Astrocyte of the spinal cord (primary cell): ENCODE measurements at regions not wholly inside any gene's neighbourhood (a gene's known extent, or its start where the extent isn't known, plus 50 kb on each side); places are given as distances from the start of the nearest gene placed in this dataset.

ENCODE experiments used
- DNase-seq: peaks from one replicate; pipeline ENCODE4 v3.0.0; 2011; ENCODE audit warnings: low read depth, low spot score
- H3K4me3 ChIP-seq: 2 replicates; pipeline ENCODE4 v1.5.1; 2011; ENCODE audit warnings: low read depth, mild to moderate bottlenecking, low read length, moderate library complexity
- in situ Hi-C: cut with HindIII; loops from 2 replicates; pipeline ENCODE4 v1.10.0; 2017; ENCODE audit warnings: low sequenced_read_pairs
- TF ChIP-seq, protein P1 (sequence below): IDR thresholded peaks from 2 replicates; pipeline ENCODE4 v1.5.1; 2012; ENCODE audit warnings: low read depth, mild to moderate bottlenecking, low read length, inconsistent platforms

DNA sequence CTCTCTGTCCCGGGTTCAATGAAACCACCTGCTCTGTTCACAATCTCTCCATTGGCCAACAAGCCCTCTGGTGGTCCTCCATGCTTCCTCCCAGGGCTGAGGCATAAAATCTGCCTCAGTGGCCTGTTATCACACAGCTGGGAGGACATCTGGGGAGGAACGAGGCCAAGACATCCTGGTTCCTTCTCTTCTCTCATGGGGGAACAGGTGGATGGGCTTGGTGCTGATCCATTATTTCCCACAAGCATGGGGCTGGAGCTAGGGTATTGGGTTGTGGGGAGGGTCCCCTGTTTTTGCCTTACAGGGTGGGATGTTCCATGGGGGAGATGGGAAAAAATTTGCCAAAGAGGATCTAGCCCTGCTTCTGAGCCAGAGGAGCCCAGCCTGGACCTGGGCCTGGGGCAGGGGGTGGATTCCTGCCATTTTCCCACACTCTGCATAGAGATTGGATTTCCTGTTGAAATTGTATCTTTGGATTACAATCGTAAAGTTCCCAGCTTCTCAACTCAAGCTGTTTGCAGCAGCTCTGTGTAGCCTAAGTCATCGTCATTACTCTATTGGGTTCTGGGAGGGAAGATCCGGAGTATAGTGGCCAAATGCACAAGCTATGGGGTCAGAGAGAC, 124.7 kb downstream of the NAV1 start:
- DNase-seq: no peak
- TF ChIP-seq, protein P1, sequence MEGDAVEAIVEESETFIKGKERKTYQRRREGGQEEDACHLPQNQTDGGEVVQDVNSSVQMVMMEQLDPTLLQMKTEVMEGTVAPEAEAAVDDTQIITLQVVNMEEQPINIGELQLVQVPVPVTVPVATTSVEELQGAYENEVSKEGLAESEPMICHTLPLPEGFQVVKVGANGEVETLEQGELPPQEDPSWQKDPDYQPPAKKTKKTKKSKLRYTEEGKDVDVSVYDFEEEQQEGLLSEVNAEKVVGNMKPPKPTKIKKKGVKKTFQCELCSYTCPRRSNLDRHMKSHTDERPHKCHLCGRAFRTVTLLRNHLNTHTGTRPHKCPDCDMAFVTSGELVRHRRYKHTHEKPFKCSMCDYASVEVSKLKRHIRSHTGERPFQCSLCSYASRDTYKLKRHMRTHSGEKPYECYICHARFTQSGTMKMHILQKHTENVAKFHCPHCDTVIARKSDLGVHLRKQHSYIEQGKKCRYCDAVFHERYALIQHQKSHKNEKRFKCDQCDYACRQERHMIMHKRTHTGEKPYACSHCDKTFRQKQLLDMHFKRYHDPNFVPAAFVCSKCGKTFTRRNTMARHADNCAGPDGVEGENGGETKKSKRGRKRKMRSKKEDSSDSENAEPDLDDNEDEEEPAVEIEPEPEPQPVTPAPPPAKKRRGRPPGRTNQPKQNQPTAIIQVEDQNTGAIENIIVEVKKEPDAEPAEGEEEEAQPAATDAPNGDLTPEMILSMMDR: no peak
- H3K4me3 ChIP-seq: no peak overlapping the region
- in situ Hi-C loops: no loop called here

DNA sequence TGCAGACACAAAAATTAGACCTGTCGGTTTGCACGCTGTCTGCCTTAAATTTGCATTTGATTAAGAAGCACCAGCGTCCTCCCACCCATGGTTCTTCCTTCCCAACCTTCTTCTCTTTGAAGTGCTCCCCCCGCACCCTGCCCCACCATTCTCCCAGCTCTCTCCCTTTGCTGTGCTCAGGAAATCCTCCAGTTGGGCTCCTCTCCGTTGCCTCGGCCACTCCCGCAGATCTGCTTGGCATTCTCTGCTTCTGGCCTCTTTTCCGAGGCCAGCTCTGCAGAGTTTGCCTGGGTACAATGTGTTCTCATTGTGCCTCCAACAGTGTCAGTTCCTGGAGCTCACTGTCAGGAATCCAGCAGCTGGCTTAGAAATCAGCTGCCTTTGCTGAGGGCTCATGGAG, 126.1 kb downstream of the NAV1 start:
- in situ Hi-C loops: no loop called here
- TF ChIP-seq, protein P1: no peak
- no peak overlapping the region for H3K4me3 ChIP-seq
- no peak for DNase-seq

DNA sequence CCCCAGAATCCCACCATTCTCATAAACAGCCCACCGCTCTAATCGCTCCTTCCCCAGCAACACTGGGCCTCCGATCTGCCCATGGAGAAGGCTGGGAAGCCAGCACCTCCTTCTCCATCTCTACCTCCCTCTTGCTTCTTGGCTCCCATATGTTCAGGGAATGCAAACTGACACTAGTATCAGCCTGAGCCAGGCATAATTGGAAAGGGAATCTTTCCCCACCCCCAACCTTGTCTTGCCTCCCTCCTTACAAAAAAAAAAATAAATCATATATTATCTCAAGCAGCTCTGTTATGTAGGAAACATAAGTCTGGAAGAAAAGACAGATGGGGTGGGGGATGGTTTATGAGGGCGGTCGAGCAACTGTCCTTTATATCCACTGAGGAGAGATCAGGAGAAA, 127.2 kb downstream of the NAV1 start:
- in situ Hi-C loops: no loop called here
- no peak overlapping the region for H3K4me3 ChIP-seq
- DNase-seq: no peak
- TF ChIP-seq, protein P1: no peak

DNA sequence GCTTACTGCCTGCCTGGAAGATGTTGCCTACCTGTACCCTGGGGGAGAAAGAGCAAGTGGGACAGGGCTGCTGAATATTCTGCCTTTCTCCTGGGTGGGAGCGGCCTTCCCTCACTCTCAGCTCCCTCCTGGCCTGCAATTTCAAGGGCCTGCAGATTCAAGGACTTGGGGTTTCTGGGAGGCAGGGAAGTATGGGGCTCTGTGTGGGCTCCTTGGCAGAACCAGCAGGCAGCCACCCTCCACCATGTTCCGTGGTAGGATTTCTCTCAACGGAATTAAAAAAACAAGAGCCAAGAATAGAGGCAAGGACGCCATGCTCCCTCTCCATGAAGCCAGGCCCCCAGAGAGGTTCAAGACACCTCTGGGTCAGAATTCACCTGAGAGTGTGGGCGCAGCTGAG, 127.7 kb downstream of the NAV1 start:
- in situ Hi-C loops: no loop called here

DNA sequence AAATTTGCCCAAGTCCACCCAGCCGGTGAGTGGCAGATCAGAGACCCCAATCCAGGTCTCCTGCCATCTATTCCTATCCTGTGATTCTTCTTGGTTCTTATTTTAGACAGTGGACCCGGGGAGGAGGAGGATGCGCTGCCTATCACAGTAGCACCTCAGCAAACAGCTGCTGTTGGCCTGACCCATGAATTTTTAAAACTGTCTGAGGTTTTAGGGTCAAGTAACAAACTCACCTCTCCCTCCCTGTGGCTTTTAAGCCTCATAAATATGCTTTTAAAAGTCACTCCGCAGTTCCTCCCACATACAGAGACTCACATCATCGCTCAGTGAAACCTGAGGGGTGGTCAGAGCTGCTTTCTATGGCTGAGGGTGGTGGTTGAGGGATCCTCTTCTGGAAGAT, 128.6 kb downstream of the NAV1 start:
- TF ChIP-seq, protein P1: no peak
- in situ Hi-C loops: no loop called here
- no peak overlapping the region for H3K4me3 ChIP-seq
- no peak for DNase-seq

More for the DNA sequence above, 127.7 kb downstream of the NAV1 start:
- DNase-seq: no peak
- no peak overlapping the region for H3K4me3 ChIP-seq
- TF ChIP-seq, protein P1: no peak

DNA sequence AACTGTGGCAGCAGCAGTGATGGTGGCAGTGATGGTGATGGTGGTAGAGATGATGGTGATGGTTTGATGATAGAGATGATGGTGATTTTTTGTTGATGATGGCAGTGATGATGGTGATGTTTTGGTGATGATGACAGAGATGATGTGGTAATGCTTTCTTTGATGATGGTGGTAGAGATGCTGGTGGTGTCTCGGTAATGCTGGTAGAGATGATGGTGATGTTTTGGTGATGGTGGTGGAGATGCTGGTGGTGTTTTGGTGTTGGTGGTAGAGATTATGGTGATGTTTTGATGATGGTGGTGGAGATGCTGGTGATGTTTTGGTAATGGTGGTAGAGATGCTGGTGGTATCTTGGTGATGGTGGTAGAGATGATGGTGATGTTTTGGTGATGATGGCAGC, 131.6 kb downstream of the NAV1 start:
- in situ Hi-C loops: no loop called here
- TF ChIP-seq, protein P1: no peak
- no peak overlapping the region for H3K4me3 ChIP-seq
- no peak for DNase-seq
